H1 (cell line): ENCODE measurements at regions not wholly inside any gene's neighbourhood (a gene's known extent, or its start where the extent isn't known, plus 50 kb on each side); places are given as distances from the start of the nearest gene placed in this dataset.

Source experiments
- CTCF ChIA-PET: fragments of 300-600 bp; sonication (Branson Sonifier 250); formaldehyde crosslinking; loops from one replicate; lab custom pipeline; 2021; ENCODE audit not compliant: partially characterized antibody; lab: Charles Lee
- POLR2A ChIA-PET: fragments of 300-600 bp; sonication (Branson Sonifier 250); formaldehyde crosslinking; loops from one replicate; lab custom pipeline; 2021; ENCODE audit warnings: inconsistent platforms; ENCODE audit not compliant: partially characterized antibody; lab: Charles Lee
- DNase-seq, 2 experiments: peaks; one replicate each; pipeline versions ENCODE4 v3.0.0 to v3.0.0-alpha.2; 2010 to 2022; ENCODE audit warnings: low spot score in 2 of 2, low read depth in 1 of 2, mixed read lengths in 1 of 2
- FAIRE-seq: peaks from 2 replicates; lab custom pipeline; 2011; peaks lifted over from hg19 to GRCh38; lab: Jason Lieb, UNC
- H2AFZ ChIP-seq: 2 replicates; pipeline ENCODE4 v1.8.1; 2012; ENCODE audit warnings: low read length, inconsistent platforms
- H2AK5ac ChIP-seq: 2 replicates; pipeline ENCODE4 v1.6.1; 2013; ENCODE audit warnings: low read depth, low read length
- H2BK120ac ChIP-seq: replicated peaks from 2 replicates; pipeline ENCODE3; 2013; ENCODE audit warnings: low read depth, low read length, inconsistent platforms
- H2BK12ac ChIP-seq: 2 replicates; pipeline ENCODE4 v1.6.1; 2013; ENCODE audit warnings: low read depth, low read length
- H2BK15ac ChIP-seq: 2 replicates; pipeline ENCODE4 v1.6.1; 2013; ENCODE audit warnings: low read length
- H2BK20ac ChIP-seq: 2 replicates; pipeline ENCODE4 v1.6.1; 2013; ENCODE audit warnings: low read length
- H2BK5ac ChIP-seq: 2 replicates; pipeline ENCODE4 v1.6.1; 2013; ENCODE audit warnings: low read depth, low read length
- H3K14ac ChIP-seq: 2 replicates; pipeline ENCODE4 v1.6.1; 2013; ENCODE audit warnings: inconsistent platforms; ENCODE audit not compliant: insufficient read length
- H3K18ac ChIP-seq: 2 replicates; pipeline ENCODE4 v1.6.1; 2013; ENCODE audit warnings: low read length; ENCODE audit errors: extremely low read depth
- H3K23ac ChIP-seq: 2 replicates; pipeline ENCODE4 v1.6.1; 2013; ENCODE audit warnings: inconsistent platforms; ENCODE audit not compliant: insufficient read length
- H3K23me2 ChIP-seq: 2 replicates; pipeline ENCODE4 v1.6.1; 2013; ENCODE audit warnings: low read depth, low read length
- H3K27ac ChIP-seq: 2 replicates; pipeline ENCODE4 v1.6.1; 2011; ENCODE audit warnings: low read depth, low read length, inconsistent platforms
- H3K27me3 ChIP-seq, 4 experiments: replicated peaks in 1 of 4; 1 replicate in 1 of 4; 2 replicates in 3 of 4; pipeline versions ENCODE4 v1.6.1 to v1.8.1; 2011 to 2013; ENCODE audit warnings: low read length in 3 of 4, mild to moderate bottlenecking in 3 of 4, inconsistent platforms in 2 of 4, mixed read lengths in 2 of 4, moderate library complexity in 1 of 4; ENCODE audit not compliant: control insufficient read depth in 3 of 4, insufficient read depth in 3 of 4; ENCODE audit errors: extremely low read depth in 1 of 4
- H3K36me3 ChIP-seq, 4 experiments: 2 replicates each; pipeline versions ENCODE4 v1.6.1 to v1.8.1; 2011 to 2013; ENCODE audit warnings: mild to moderate bottlenecking in 4 of 4, low read length in 3 of 4, moderate library complexity in 2 of 4, control low read depth in 1 of 4, inconsistent platforms in 1 of 4; ENCODE audit not compliant: insufficient read depth in 4 of 4, control insufficient read depth in 2 of 4
- H3K4ac ChIP-seq: replicated peaks from 2 replicates; pipeline ENCODE3; 2013; ENCODE audit warnings: low read length, low read depth, mixed read lengths, inconsistent platforms; ENCODE audit not compliant: insufficient read length
- H3K4me1 ChIP-seq, 4 experiments: replicated peaks in 1 of 4; 1 replicate in 1 of 4; 2 replicates in 3 of 4; pipeline versions ENCODE4 v1.6.1 to v1.8.1; 2011 to 2013; ENCODE audit warnings: low read length in 3 of 4, inconsistent platforms in 2 of 4, mixed read lengths in 1 of 4; ENCODE audit not compliant: insufficient read depth in 4 of 4, control insufficient read depth in 3 of 4
- H3K4me2 ChIP-seq, 2 experiments: 2 replicates each; pipeline versions ENCODE4 v1.6.1 to v1.8.1; 2011 to 2013; ENCODE audit warnings: low read depth in 2 of 2, low read length in 2 of 2, control low read depth in 1 of 2, inconsistent platforms in 1 of 2, mild to moderate bottlenecking in 1 of 2; ENCODE audit not compliant: insufficient read depth in 1 of 2
- H3K4me3 ChIP-seq, 4 experiments: fragments of 200-600, 300-600 bp in 1 of 4; sonication (generic), shearing (Covaris generic), sonication (Bioruptor Twin) in 1 of 4; 2 replicates each; pipeline versions ENCODE4 v1.5.1 to v1.8.1; 2011 to 2016; ENCODE audit warnings: low read length in 4 of 4, low read depth in 3 of 4, control low read depth in 2 of 4, inconsistent platforms in 2 of 4, mild to moderate bottlenecking in 2 of 4, mixed read lengths in 1 of 4, moderate library complexity in 1 of 4; ENCODE audit not compliant: insufficient read depth in 2 of 4; ENCODE audit errors: extremely low read depth in 1 of 4
- H3K56ac ChIP-seq: replicated peaks from 2 replicates; pipeline ENCODE3; 2013; ENCODE audit warnings: low read depth, mild to moderate bottlenecking, mixed read lengths, low read length, inconsistent platforms; ENCODE audit not compliant: insufficient read length
- H3K79me1 ChIP-seq: 2 replicates; pipeline ENCODE4 v1.6.1; 2013; ENCODE audit warnings: low read depth, low read length, control low read depth
- H3K79me2 ChIP-seq, 2 experiments: 2 replicates each; pipeline versions ENCODE4 v1.6.1 to v1.8.1; 2012 to 2013; ENCODE audit warnings: low read length in 2 of 2, mild to moderate bottlenecking in 2 of 2, inconsistent platforms in 1 of 2; ENCODE audit not compliant: insufficient read depth in 2 of 2, control insufficient read depth in 1 of 2
- H3K9ac ChIP-seq, 4 experiments: replicated peaks in 1 of 4; 1 replicate in 1 of 4; 2 replicates in 3 of 4; pipeline versions ENCODE4 v1.6.1 to v1.8.1; 2011 to 2013; ENCODE audit warnings: low read depth in 3 of 4, low read length in 3 of 4, control low read depth in 2 of 4, mild to moderate bottlenecking in 2 of 4, moderate library complexity in 2 of 4, inconsistent platforms in 1 of 4; ENCODE audit errors: extremely low read depth in 1 of 4
- H3K9me3 ChIP-seq, 2 experiments: 2 replicates each; pipeline versions ENCODE4 v1.6.1 to v1.8.1; 2012 to 2013; ENCODE audit warnings: mild to moderate bottlenecking in 2 of 2, moderate library complexity in 2 of 2, control low read depth in 1 of 2, inconsistent platforms in 1 of 2, low read depth in 1 of 2, low read length in 1 of 2, mixed read lengths in 1 of 2; ENCODE audit not compliant: insufficient read depth in 2 of 2
- H4K20me1 ChIP-seq, 2 experiments: replicated peaks in 1 of 2; 2 replicates each; pipeline versions ENCODE3 to v1.8.1; 2011 to 2013; ENCODE audit warnings: inconsistent platforms in 2 of 2, low read length in 2 of 2, mild to moderate bottlenecking in 1 of 2; ENCODE audit not compliant: insufficient read depth in 2 of 2, control insufficient read depth in 1 of 2
- H4K5ac ChIP-seq: 2 replicates; pipeline ENCODE4 v1.6.1; 2013; ENCODE audit warnings: low read length, low read depth, mixed read lengths, inconsistent platforms; ENCODE audit not compliant: insufficient read length
- H4K8ac ChIP-seq: 2 replicates; pipeline ENCODE4 v1.8.0; 2013; ENCODE audit warnings: mild to moderate bottlenecking, moderate library complexity, low read length, inconsistent platforms; ENCODE audit not compliant: insufficient read depth; ENCODE audit errors: extremely low read depth
- H4K91ac ChIP-seq: replicated peaks from 2 replicates; pipeline ENCODE3; 2013; ENCODE audit warnings: low read length, mixed read lengths, inconsistent platforms; ENCODE audit not compliant: insufficient read length
- ASH2L ChIP-seq: fragments of 200-600, 300-600 bp; sonication (generic); IDR thresholded peaks from one replicate; pipeline ENCODE4 v1.7.1; 2017; ENCODE audit warnings: low read length
- CEBPB ChIP-seq: IDR thresholded peaks from 2 replicates; pipeline ENCODE4 v1.6.1; 2012; ENCODE audit warnings: low read depth, low read length
- HDAC2 ChIP-seq, 2 experiments: fragments of 300-600 bp in 1 of 2; sonication (generic) in 1 of 2; IDR thresholded peaks; 2 replicates each; pipeline ENCODE4 v1.6.1; 2011 to 2012; ENCODE audit warnings: low read depth in 2 of 2, low read length in 2 of 2, mild to moderate bottlenecking in 2 of 2, moderate library complexity in 2 of 2, borderline replicate concordance in 1 of 2, inconsistent platforms in 1 of 2
- POU5F1 ChIP-seq: IDR thresholded peaks from 2 replicates; pipeline ENCODE4 v1.6.1; 2011; ENCODE audit warnings: low read depth, mild to moderate bottlenecking, low read length, moderate library complexity
- SP4 ChIP-seq: IDR thresholded peaks from 2 replicates; pipeline ENCODE4 v1.6.1; 2012; ENCODE audit warnings: low read length, inconsistent platforms
- YY1 ChIP-seq: IDR thresholded peaks from 2 replicates; pipeline ENCODE4 v1.6.1; 2011; ENCODE audit warnings: low read depth, mild to moderate bottlenecking, low read length
- WGBS, 2 experiments: shearing (Covaris generic) in 1 of 2; methylation state at CpG; one replicate each; pipeline versions ENCODE4 v1.1.6 to v1.1.7; 2013 to 2015; ENCODE audit warnings: low lambda C conversion rate in 2 of 2, mixed read lengths in 2 of 2, inconsistent platforms in 1 of 2, low coverage in 1 of 2, missing lambda C conversion rate in 1 of 2; ENCODE audit not compliant: insufficient replicate concordance in 2 of 2, insufficient coverage in 1 of 2, insufficient read length in 1 of 2; ENCODE audit errors: extremely low coverage in 1 of 2, missing lambda C conversion rate in 1 of 2; 5-methylcytosine and 5-hydroxymethylcytosine counted together
- TF ChIP-seq, protein P1 (sequence below), 3 experiments: IDR thresholded peaks; 1 replicate in 2 of 3; 2 replicates in 1 of 3; pipeline versions ENCODE4 v1.5.1 to v1.6.1; 2011; ENCODE audit warnings: low read length in 3 of 3, mild to moderate bottlenecking in 3 of 3, inconsistent platforms in 2 of 3, low read depth in 1 of 3, moderate library complexity in 1 of 3; ENCODE audit not compliant: insufficient read depth in 1 of 3; ENCODE audit errors: control extremely low read depth in 1 of 3

DNA sequence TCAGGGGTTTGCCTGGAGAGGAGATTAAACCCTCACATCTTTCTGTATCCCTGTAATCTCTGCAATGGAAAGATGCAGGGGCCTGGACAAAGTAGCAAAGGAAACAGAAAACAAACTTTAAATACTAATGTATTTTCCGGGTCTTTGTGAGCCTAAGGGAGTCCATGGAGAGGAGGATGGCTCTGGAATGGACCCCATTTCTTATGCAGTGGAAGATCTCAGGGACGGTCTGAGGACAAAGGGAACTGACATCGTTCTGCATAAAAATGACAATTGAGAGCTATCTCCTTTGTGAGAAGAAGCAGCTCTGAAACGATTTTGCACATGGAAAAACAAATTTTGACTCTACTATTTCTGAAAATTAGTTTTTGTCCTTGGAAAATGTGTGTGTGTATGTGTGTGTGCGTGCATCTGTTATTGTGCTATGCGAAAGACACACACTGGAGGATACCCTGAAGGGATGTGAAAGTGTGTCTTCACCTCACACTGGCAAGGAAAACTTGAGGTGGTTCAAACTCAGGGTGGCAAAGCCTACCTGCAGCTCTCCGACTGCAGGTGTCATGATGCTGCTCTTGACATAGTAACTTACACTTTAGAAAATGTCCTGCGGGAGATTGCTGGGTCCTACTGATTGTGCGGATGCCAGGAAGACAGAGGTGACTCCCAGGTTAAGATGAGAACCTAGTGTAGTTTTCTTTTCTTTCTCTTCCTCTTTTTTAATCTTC is 126.4 kb upstream of the JADE1 start:
- peak overlapping the region; percentile 99 for H4K91ac ChIP-seq
- peak overlapping the region; percentile 98; the same call in 1 of the 2 replicates for H2BK12ac ChIP-seq
- H3K9me3 ChIP-seq = peaks cover 5 to 13% of the 10 kb centered on the region in 2 experiments; a peak in 2 of 4 replicates
- peaks cover 0 to 6% (median 0%) of the 10 kb centered on the region in 4 experiments; a peak in 1 of 8 replicates for H3K36me3 ChIP-seq
- H3K56ac ChIP-seq = peak overlapping the region; percentile 90
- no peak overlapping the region for H4K8ac ChIP-seq
- no peaks in the 10 kb centered on the region for H4K20me1 ChIP-seq
- ChIA-PET CTCF (interaction anchor here (1.2 to 2.9 kb wide), 2 partner anchors 37 to 108 kb away, joined by 3 to 11 read pairs; no protein-coding TSS in a partner anchor), POLR2A (interaction anchor here (0.8 to 3.2 kb wide), 5 partner anchors 109 to 155 kb away, joined by 3 to 15 read pairs (median 5); partner anchors contain the start of gene JADE1)
- peak overlapping the region; percentile 92 for H4K5ac ChIP-seq
- peaks cover 3 to 19% (median 14%) of the 10 kb centered on the region in 4 experiments; a peak in 5 of 7 replicates for H3K4me1 ChIP-seq
- peak overlapping the region; percentile 66 to 85 for H3K4me2 ChIP-seq
- H3K4me3 ChIP-seq = peak overlapping the region in 3 of 4 experiments; percentile 2 to 37 (median 9); a peak in 4 of 8 replicates
- H2BK20ac ChIP-seq = peak overlapping the region; percentile 100
- H2AK5ac ChIP-seq = peak overlapping the region; percentile 97; the same call in 1 of the 2 replicates
- peak overlapping the region in 1 of 4 experiments; percentile 29; a peak in 4 of 7 replicates for H3K9ac ChIP-seq
- DNase-seq (peak; percentile 52 to 57), FAIRE-seq (peak; percentile 97)
- peak overlapping the region; percentile 99 for H3K18ac ChIP-seq
- 2% methylated on average over 9 of the region's 9 CpGs; no CpG with 5 or more reads in 1 of the 2 experiments for WGBS, 2 experiments
- no peaks in the 10 kb centered on the region for H3K27me3 ChIP-seq
- H2BK5ac ChIP-seq = peak overlapping the region; percentile 100
- peak overlapping the region; percentile 86 for H3K4ac ChIP-seq
- peak overlapping the region; percentile 100 for H2BK120ac ChIP-seq
- no peaks in the 10 kb centered on the region for H3K79me1 ChIP-seq
- no peaks in the 10 kb centered on the region for H3K23me2 ChIP-seq
- peak overlapping the region; percentile 80 for H3K27ac ChIP-seq
- H3K23ac ChIP-seq = no peak overlapping the region
- H2AFZ ChIP-seq = no peak overlapping the region
- H2BK15ac ChIP-seq = no peak overlapping the region
- H3K14ac ChIP-seq = no peak overlapping the region
- no peaks in the 10 kb centered on the region for H3K79me2 ChIP-seq
- TF ChIP-seq, protein P1, sequence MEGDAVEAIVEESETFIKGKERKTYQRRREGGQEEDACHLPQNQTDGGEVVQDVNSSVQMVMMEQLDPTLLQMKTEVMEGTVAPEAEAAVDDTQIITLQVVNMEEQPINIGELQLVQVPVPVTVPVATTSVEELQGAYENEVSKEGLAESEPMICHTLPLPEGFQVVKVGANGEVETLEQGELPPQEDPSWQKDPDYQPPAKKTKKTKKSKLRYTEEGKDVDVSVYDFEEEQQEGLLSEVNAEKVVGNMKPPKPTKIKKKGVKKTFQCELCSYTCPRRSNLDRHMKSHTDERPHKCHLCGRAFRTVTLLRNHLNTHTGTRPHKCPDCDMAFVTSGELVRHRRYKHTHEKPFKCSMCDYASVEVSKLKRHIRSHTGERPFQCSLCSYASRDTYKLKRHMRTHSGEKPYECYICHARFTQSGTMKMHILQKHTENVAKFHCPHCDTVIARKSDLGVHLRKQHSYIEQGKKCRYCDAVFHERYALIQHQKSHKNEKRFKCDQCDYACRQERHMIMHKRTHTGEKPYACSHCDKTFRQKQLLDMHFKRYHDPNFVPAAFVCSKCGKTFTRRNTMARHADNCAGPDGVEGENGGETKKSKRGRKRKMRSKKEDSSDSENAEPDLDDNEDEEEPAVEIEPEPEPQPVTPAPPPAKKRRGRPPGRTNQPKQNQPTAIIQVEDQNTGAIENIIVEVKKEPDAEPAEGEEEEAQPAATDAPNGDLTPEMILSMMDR (IDR thresholded peaks at IDR 0.05; ENCODE audit: control extremely low read depth in 1 of 3, insufficient read depth in 1 of 3, low read depth in 1 of 3, low read length in 3 of 3) = 0 out of 4 replicates have a peak, but pooled peaks of 1 of the 3 experiments have one; percentile 14
- TF ChIP-seq POU5F1 (0 out of 2 replicates have a peak, but pooled peaks have one; percentile 6), ASH2L (peak; percentile 41), SP4 (no peak), HDAC2 (IDR thresholded peaks at IDR 0.05; ENCODE audit: borderline replicate concordance in 1 of 2, low read depth in 2 of 2, low read length in 2 of 2) (peak in 1 of 2 experiments; percentile 91; a peak in 1 of 4 replicates), YY1 (0 out of 2 replicates have a peak, but pooled peaks have one; percentile 26), CEBPB (no peak)
